HG02852 (cell line): ENCODE measurements at regions not wholly inside any gene's neighbourhood (a gene's known extent, or its start where the extent isn't known, plus 50 kb on each side); places are given as distances from the start of the nearest gene placed in this dataset.

ENCODE experiments used
- ATAC-seq: cut with Tn5 transposase; IDR thresholded peaks from one replicate; pipeline ENCODE4 v1.9.1; 2021; ENCODE audit warnings: mild to moderate bottlenecking, moderate library complexity; ENCODE audit not compliant: unreplicated experiment

DNA sequence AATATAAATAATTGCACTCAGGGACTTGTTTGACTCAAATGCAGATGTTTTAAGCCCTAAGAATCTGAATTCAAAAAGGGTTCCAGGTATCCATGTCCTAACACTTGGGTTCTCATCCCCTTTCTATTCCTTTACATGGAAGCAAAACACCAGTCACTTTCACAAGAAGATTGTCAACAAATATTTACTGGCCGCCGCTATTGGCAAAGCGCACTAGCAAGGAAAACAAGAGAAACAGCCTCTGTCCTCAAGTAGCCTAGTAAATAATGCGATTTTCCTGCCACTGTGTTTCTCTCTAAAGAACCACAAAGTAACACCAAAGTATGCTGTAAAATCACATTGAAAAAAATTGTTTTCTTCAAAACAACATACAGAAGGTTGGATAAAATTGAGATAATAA, 66.7 kb upstream of the EZH2 start:
- ATAC-seq = no peak

DNA sequence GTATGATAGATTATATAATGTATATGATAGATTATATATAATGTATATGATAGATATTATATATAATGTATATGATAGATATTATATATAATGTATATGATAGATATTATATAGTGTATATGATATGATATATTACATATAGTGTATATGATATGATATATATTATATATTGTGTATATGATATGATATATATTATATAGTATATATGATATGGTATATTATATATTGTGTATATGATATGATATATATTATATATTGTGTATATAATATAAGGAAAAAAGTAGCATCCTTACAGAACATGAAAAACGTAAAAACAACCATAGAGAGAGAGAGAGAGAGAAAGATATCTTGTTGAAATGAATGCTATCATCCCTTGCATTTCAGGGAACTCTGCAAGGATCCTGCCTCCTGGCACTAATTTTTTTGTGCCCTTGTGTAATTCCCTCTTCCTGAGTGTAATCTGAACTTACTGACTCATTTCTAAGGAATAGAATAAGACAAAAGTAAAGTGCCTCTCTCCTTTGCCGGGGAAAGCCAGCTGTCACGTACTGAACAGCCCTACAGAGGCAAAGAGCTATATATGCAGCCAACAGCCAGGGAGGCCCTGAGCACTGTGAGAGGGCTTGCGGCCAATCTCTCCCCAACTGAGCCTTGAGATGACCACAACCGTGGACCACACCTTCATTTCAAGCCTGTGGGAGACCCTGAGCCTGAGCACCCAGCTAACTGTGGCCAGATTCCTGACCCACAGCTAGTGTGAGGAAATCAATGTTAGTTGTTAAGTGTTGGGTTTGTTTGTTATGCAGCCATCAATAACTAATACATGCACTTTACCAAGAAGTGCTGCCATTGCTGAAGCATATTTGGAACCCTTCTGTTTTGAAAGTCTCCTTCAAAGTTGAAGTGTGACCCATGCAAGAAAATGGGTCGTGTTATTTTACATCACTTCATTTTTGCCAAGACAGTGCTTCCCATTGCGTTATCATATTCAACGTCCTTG, 61.1 kb upstream of the EZH2 start:
- no peak for ATAC-seq

DNA sequence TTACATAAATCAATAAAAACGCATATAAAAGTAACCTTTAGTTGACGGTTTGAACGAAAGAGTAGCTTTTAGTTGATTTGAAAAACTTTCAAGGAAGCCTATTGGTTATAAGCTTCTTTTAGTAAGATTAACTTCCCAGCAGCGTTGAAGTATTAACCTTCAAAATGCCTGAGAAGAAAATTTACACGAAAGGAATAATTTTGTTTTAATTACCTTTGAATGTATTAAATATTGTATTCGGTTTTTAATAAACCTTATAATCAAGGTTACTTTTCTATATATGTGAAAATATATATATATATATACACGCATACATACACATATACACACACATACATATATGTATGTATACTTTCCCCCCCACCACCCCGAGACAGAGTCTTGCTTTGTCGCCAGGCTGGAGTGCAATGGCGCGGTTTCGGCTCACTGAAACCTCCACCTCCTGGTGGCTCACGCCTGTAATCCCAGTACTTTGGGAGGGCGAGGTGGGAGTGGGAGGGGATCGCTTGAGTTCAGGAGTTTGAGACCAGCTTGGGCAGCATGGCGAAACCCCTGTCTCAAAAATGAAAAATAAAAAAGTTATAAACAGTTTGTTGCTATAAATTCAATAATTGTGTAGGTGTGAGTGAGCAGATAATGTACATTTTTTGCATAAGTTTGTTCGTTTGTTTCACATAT, 57.6 kb upstream of the EZH2 start:
- ATAC-seq = peak; percentile 36

DNA sequence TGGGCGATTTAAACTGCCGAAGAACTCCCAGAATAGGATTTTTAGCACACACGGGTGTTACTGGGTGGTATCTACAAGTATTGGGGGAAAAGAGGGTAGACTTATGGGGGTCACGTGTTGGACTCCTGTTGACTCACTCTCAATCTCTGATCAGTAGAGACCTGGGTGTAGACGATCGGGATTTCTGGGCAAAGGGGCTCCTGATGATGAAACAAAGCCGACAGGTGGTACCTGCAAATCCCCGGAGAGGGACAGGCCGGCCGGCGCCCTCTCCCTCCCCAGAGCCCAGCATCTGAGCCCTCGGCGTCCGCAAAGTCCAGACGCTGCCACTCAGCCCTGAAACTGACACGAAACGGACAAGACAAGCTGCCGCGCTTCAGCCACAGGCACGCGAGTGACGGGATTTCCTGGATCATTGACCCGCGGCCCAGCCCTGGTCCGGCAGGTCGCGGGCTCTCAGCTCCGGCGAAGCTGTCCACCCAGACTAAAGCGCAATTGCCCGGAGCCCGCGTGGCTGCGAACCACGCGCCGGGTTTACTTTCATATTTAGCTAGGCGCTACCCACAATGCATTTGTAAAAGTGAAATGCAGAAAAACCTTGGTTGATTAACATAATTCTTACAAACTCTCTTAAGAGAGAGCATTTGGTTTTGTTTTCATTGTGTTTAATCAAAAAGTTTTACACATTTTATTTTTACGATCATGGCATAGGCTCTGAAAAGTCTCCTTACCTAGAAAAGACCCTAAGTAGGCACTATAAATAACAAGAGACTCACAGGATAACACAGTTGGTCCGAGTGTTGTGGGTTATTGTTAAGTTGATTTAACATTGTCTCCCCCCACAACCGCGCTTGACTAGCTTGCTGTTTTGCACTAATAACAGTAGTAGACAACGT, 56.9 kb upstream of the EZH2 start:
- peak; percentile 65 for ATAC-seq

DNA sequence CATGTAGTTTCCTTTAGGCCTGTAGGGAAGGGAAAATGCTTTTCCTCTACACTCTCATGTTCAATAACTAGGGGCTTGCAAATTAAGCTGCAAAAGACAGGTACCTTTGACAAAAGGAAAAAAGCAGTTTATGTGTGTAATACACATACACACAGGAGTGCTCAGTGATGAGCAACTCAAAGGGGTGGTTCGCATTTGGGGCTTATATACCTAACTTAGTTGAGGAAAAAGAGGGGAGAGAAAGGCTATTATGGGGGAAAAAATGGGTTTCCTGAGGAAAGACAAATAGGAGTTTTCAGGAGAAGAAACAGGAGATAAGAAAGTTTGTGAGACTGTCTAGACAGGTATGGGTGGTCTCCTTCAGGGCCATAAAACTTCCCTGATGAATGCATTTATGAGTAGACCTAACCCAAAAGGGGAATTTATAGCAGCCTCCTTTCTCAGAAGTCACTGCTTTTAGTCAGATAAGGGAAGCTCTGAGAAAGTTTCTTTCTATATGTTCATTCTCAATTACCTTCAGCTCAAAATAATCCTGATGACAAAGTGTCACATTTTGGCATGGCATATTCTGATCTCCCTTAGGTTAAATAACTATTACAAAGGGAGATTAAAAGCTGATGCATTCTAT, 55.2 kb upstream of the EZH2 start:
- ATAC-seq = no peak

DNA sequence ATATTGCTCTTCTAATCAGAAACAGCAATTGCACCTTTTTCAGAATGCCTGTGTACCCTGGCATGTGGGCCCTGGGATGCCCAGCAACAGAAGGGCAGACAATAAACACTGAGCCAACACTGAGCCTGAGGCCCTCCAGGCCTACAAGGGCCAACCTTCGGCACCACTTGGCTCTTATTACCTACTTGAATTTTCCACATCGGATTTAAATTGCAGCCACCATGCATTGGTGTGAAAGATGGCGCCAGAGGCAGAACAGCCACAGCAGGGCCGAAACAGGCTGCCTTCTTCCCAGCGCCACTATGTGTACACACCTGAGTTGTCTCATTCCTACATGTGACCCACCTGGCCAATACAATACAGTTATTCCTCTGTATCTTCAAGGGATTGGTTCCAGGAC, 51.4 kb upstream of the EZH2 start:
- ATAC-seq = no peak
